GM12873 (cell line): ENCODE measurements at regions not wholly inside any gene's neighbourhood (a gene's known extent, or its start where the extent isn't known, plus 50 kb on each side); places are given as distances from the start of the nearest gene placed in this dataset.

ENCODE experiments used
- TF ChIP-seq, protein P1 (sequence below): IDR thresholded peaks from 2 replicates; pipeline ENCODE4 v1.5.1; 2012; ENCODE audit warnings: low read depth, mild to moderate bottlenecking, moderate library complexity, low read length, control low read depth; ENCODE audit not compliant: insufficient read depth; ENCODE audit errors: missing control alignments

DNA sequence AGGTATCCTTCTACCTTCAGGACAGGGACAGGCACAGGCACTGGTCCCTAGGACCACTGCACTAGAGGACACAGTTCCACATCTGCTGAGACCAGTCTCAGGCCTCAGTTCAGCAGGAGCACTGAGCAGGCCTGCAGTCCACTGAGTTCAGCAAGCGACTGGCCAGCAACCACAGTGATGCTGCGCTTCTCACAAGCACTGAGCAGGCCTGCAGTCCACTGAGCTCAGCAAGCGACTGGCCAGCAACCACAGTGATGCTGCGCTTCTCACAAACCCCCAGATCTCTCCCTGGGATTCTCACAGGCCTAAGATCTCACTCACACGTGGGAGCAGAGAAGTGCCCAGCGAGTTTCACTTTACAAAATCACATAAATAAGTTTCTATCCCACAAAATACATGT lies 140.6 kb downstream of the IRS2 start:
- TF ChIP-seq, protein P1, sequence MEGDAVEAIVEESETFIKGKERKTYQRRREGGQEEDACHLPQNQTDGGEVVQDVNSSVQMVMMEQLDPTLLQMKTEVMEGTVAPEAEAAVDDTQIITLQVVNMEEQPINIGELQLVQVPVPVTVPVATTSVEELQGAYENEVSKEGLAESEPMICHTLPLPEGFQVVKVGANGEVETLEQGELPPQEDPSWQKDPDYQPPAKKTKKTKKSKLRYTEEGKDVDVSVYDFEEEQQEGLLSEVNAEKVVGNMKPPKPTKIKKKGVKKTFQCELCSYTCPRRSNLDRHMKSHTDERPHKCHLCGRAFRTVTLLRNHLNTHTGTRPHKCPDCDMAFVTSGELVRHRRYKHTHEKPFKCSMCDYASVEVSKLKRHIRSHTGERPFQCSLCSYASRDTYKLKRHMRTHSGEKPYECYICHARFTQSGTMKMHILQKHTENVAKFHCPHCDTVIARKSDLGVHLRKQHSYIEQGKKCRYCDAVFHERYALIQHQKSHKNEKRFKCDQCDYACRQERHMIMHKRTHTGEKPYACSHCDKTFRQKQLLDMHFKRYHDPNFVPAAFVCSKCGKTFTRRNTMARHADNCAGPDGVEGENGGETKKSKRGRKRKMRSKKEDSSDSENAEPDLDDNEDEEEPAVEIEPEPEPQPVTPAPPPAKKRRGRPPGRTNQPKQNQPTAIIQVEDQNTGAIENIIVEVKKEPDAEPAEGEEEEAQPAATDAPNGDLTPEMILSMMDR = no peak

DNA sequence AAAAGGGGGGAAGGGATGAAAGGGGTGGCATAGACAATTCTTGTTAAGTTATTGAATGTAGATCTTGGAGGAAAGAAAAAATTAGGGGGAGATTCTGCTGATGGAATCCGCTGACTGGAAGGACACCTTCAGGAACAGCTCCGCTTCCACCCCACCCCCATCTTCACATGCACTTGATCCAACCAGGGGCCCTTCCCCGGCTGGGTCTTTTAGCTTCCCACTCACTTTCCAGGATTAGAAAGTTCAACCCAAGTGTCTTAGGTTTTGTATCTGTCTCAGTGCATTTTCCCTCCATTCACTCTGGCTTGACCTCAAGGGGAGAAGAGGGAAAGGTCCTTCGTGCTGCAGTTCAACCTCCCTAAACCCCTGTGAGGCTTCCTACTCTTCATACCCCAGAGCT lies 141.4 kb downstream of the IRS2 start:
- TF ChIP-seq, protein P1 = no peak

DNA sequence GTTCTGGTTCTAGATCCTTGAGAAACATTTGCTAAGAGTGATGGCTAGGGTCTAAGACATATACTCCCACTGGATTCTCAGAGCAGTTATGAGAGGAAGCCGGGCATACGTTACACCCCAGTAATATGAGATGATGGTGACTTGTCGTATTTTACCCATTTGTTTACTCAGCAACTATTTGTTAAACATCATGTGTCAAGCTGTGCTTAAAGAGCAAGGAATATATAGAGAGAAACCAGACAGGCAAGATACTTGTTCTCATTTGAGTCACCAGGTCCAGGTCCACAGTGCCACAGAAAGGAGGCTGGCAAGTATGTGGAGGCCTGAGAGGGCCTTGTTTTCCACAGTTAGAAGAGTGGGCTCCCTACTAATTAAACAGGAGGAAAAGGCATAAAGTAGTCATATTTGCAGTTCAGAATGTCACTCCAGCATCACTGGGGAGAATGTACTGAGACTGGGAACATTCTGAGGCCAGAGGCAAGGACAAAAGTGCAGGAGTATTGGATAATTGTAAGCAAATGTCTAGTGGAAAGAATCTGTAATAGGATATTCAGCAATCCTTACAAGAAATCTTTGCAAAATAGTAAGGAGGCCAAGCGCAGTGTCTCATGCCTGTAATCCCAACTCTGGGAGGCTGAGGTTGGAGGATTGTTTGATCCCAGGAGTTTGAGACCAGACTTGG lies 142.2 kb downstream of the IRS2 start:
- TF ChIP-seq, protein P1 = no peak

DNA sequence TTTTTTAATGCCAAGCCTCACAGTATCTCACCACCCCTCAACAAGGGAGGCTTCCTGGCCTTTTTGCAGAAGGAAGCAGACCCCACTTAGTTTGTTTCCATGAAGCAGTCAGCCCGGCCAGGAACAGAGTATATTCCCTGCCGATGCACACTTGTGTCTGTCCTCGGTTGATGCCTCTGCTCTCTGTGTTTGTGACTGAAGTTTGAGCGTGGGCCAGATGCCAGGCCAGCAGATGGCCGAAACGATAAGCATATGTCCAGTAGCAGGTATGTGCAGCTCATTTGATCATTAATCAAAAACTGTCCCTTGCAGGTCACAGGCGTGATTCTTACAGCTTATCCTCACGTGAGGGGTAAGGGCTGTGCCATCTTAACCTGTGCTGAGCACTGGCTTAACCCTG lies 144.0 kb downstream of the IRS2 start:
- TF ChIP-seq, protein P1 = no peak

DNA sequence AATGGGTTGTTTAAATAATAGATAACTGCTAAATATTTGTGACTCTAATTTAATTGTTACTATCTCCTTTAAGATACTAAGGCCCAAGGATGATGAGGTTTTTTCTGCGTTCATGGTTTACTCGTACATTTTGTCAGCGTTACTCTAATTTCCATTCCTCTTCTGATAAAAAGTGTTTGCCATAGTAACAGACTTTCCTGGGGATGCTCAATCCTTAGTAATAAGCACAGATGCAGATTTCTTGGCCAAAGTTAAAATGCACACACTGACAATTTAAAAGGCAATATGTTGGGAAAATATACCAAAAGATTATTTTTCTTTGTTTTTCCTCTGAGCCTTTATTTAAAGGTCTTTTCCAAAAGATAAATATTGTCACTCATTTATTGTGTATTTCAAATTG lies 149.6 kb downstream of the IRS2 start:
- TF ChIP-seq, protein P1 = no peak

DNA sequence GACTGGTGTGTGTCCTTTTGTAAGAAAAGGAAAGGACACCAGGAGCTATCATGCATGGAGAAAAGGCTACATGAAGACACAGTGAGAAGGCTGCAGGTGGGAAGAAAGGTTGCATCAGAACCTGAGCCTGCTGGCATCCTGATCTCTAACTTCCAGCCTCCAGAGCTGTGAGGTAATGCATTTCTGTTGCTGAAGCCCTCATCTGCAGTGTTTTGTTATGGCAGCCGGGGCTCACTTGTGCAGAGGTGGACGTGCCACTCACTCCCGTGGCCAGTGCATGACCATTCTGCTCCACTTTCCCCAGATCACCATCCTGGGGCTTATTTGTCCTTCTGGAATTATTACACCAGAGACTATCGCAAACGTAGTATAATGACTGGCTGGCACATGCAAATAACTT lies 155.3 kb downstream of the IRS2 start:
- TF ChIP-seq, protein P1 = no peak

DNA sequence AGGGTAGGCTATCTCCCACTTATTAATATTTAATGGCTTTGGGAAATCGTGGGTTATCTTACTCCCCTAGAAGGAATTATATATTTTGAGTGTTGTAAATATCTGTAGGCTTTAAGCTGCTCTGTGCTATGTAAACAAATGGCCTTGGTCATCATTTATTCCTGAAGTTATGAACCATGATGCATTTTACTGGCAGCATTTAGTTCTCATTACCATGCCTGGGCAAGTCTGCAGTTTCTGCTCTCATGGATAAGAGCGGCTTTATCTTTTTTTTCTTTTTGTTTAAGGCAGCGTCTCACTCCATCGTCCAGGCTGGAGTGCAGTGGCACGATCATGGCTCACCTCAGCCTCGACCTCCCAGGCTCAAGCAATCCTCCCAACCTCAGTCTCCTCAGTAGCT lies 156.1 kb downstream of the IRS2 start:
- TF ChIP-seq, protein P1 = no peak
